MCF 10A (cell line): ENCODE measurements at regions not wholly inside any gene's neighbourhood (a gene's known extent, or its start where the extent isn't known, plus 50 kb on each side); places are given as distances from the start of the nearest gene placed in this dataset.
A peak's percentile ranks its signal among the peaks of the same experiment; 100 is the strongest.

Experiments used
- BruUV-seq: library from RNA; stranded (reverse); fragments of 400-500 nt; replicated peaks from 2 replicates; lab custom pipeline; 2021; lab: Mats Ljungman, UMichigan
- CTCF ChIA-PET: fragments of 300-600 bp; sonication (Branson Sonifier 250); formaldehyde crosslinking; extraction: SDS; loops from one replicate; lab custom pipeline; 2021; ENCODE audit warnings: antibody characterized with exemption, inconsistent platforms; lab: Yijun Ruan, JAX
- POLR2A ChIA-PET: fragments of 300-600, 350-650 bp; sonication (Branson Sonifier 250); formaldehyde crosslinking; extraction: SDS; loops from one replicate; lab custom pipeline; 2020; ENCODE audit warnings: antibody characterized with exemption, inconsistent platforms; lab: Yijun Ruan, JAX
- DNase-seq: peaks from one replicate; pipeline ENCODE4 v3.0.0-alpha.2; 2018; ENCODE audit not compliant: unreplicated experiment
- H3K27ac Mint-ChIP-seq: one replicate; pipeline ENCODE4 v1.8.0; 2022; ENCODE audit warnings: mild to moderate bottlenecking, low read depth, mixed read lengths; ENCODE audit not compliant: unreplicated experiment
- H3K27me3 Mint-ChIP-seq: one replicate; pipeline ENCODE4 v1.8.0; 2022; ENCODE audit warnings: mixed read lengths; ENCODE audit not compliant: insufficient read depth, unreplicated experiment
- H3K36me3 Mint-ChIP-seq: one replicate; pipeline ENCODE4 v1.8.0; 2022; ENCODE audit warnings: mild to moderate bottlenecking, moderate library complexity, mixed read lengths; ENCODE audit not compliant: insufficient read depth, unreplicated experiment
- H3K4me1 Mint-ChIP-seq: one replicate; pipeline ENCODE4 v1.8.0; 2022; ENCODE audit warnings: mixed read lengths; ENCODE audit not compliant: insufficient read depth, unreplicated experiment
- H3K4me3 Mint-ChIP-seq: one replicate; pipeline ENCODE4 v1.8.0; 2022; ENCODE audit warnings: mild to moderate bottlenecking, moderate library complexity, mixed read lengths; ENCODE audit not compliant: unreplicated experiment
- H3K9me3 Mint-ChIP-seq: one replicate; pipeline ENCODE4 v1.8.0; 2022; ENCODE audit warnings: mixed read lengths; ENCODE audit not compliant: unreplicated experiment
- intact Hi-C: fragments of 100-400 bp; cut with micrococcal nuclease; formaldehyde crosslinking; loops from 2 replicates; pipeline ENCODE4 v1.14.1; 2022
- TF ChIP-seq, protein P1 (sequence below): fragments of 200-600 bp; IDR thresholded peaks from one replicate; pipeline ENCODE4 v1.8.0; 2022; ENCODE audit warnings: antibody characterized with exemption, mild to moderate bottlenecking; ENCODE audit not compliant: unreplicated experiment

DNA sequence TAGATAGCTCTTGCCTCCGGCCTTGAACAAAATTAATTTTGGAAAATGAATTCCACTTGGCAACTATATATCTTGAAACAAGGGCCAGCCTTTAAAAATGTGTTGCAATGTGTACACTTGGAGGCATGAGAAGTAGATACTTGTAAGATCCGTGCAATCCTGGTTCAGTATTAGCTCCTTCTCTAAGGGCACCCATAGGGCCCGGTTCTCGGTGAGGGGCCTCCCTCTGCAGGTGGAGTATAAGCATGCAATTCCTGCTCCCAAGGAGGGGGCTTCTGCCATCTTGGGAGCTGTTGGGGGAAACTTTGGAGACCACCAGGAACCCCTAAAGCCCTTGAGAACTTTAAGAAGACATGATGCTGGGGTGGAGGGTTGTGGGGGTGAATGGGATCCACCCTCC lies 388.7 kb upstream of the RGMA start:
- Mint-ChIP-seq H3K4me3 (no peak overlapping the region), H3K36me3 (peaks cover 7% of the 10 kb centered on the region), H3K27me3 (no peaks in the 10 kb centered on the region), H3K9me3 (no peaks in the 10 kb centered on the region), H3K27ac (no peak overlapping the region), H3K4me1 (peaks cover 8% of the 10 kb centered on the region)
- DNase-seq: no peak
- TF ChIP-seq, protein P1, sequence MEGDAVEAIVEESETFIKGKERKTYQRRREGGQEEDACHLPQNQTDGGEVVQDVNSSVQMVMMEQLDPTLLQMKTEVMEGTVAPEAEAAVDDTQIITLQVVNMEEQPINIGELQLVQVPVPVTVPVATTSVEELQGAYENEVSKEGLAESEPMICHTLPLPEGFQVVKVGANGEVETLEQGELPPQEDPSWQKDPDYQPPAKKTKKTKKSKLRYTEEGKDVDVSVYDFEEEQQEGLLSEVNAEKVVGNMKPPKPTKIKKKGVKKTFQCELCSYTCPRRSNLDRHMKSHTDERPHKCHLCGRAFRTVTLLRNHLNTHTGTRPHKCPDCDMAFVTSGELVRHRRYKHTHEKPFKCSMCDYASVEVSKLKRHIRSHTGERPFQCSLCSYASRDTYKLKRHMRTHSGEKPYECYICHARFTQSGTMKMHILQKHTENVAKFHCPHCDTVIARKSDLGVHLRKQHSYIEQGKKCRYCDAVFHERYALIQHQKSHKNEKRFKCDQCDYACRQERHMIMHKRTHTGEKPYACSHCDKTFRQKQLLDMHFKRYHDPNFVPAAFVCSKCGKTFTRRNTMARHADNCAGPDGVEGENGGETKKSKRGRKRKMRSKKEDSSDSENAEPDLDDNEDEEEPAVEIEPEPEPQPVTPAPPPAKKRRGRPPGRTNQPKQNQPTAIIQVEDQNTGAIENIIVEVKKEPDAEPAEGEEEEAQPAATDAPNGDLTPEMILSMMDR: no peak
- ChIA-PET CTCF (no interaction called here), POLR2A (no interaction called here)
- no TSS peak for BruUV-seq
- intact Hi-C loops: no loop called here

- CTCF ChIA-PET: no interaction called here
- H3K27me3 Mint-ChIP-seq: no peaks in the 10 kb centered on the region
- POLR2A ChIA-PET: no interaction called here
- TF ChIP-seq, protein P1: no peak
- no TSS peak for BruUV-seq
- DNase-seq: no peak
- intact Hi-C loops: no loop called here
- H3K4me3 Mint-ChIP-seq: no peak overlapping the region
- no peaks in the 10 kb centered on the region for H3K9me3 Mint-ChIP-seq
- H3K27ac Mint-ChIP-seq: peak overlapping the region; percentile 33
- H3K4me1 Mint-ChIP-seq: peaks cover 8% of the 10 kb centered on the region
- H3K36me3 Mint-ChIP-seq: peaks cover 7% of the 10 kb centered on the region
Measured at GRCh38 chr15:93477188-93477587, 388.2 kb upstream of the RGMA start.

DNA sequence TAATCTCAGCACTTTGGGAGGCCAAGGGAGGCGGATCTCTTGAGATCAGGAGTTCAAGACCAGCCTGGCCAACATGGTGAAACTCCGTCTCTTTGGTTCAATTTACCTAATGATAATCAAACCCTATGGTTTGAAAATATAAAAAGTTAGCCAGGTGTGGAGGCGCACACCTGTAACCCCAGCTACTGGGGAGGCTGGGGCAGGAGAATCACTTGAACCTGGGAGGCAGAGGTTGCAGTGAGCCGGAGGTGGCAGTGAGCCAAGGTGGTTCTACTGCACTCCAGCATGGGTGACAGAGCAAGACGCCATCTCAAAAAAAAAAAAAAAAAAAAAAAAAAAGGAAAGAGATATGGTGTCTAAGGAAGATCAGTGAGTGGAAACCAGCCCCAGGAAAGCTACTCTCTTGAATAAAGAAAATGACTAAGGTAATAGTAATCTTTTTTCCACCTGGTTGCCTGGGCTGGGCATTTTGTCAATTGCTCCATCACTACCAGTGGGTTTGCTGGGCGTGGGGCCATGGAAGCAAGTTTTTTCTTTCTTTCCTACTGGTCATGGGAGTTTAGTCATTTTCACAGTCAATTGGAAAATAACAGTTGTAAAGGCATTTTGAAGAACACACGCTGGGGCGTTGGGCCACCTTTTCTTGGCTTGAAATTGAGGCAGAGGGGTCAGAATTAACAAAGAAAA lies 387.6 kb upstream of the RGMA start:
- ChIA-PET CTCF (no interaction called here), POLR2A (no interaction called here)
- H3K27ac Mint-ChIP-seq: peak overlapping the region; percentile 33
- intact Hi-C loops: no loop called here
- H3K4me3 Mint-ChIP-seq: no peak overlapping the region
- TF ChIP-seq, protein P1: no peak
- DNase-seq: peak; percentile 17
- H3K9me3 Mint-ChIP-seq: no peaks in the 10 kb centered on the region
- H3K4me1 Mint-ChIP-seq: peaks cover 8% of the 10 kb centered on the region
- no TSS peak for BruUV-seq
- H3K27me3 Mint-ChIP-seq: no peaks in the 10 kb centered on the region
- peaks cover 7% of the 10 kb centered on the region for H3K36me3 Mint-ChIP-seq

- Mint-ChIP-seq H3K4me1 (peaks cover 8% of the 10 kb centered on the region), H3K9me3 (no peaks in the 10 kb centered on the region), H3K36me3 (peaks cover 7% of the 10 kb centered on the region), H3K27ac (no peak overlapping the region), H3K27me3 (no peaks in the 10 kb centered on the region), H3K4me3 (no peak overlapping the region)
- CTCF ChIA-PET: interaction anchor here (0.6 kb wide), 1 partner anchor 384 kb away, joined by 3 read pairs; no protein-coding TSS in a partner anchor
- intact Hi-C loops: no loop called here
- TF ChIP-seq, protein P1: no peak
- BruUV-seq: no TSS peak
- DNase-seq: no peak
- POLR2A ChIA-PET: no interaction called here
Measured at GRCh38 chr15:93474728-93475127, 385.7 kb upstream of the RGMA start.
